GM21447 (cell line): ENCODE measurements at regions not wholly inside any gene's neighbourhood (a gene's known extent, or its start where the extent isn't known, plus 50 kb on each side); places are given as distances from the start of the nearest gene placed in this dataset.
"Not testable (repeated sequence)": the region's sequence is repeated elsewhere in the genome, so short reads cannot be mapped to it uniquely, and the experiment has no call there.

Experiments
- ATAC-seq: cut with Tn5 transposase; IDR thresholded peaks from one replicate; pipeline ENCODE4 v1.9.1; 2021; ENCODE audit not compliant: unreplicated experiment

GRCh38 chr10:23869548-23869947 lies 339.4 kb upstream of the KIAA1217 start:
- ATAC-seq, result no peak

GRCh38 chr10:23869996-23870395 lies 338.9 kb upstream of the KIAA1217 start:
- ATAC-seq, result no peak

GRCh38 chr10:23870651-23871610 lies 338.0 kb upstream of the KIAA1217 start:
- no peak for ATAC-seq

- ATAC-seq, result no peak
These were observed 336.6 kb upstream of the KIAA1217 start for GRCh38 chr10:23872290-23872689.

- no peak for ATAC-seq
These were observed 331.1 kb upstream of the KIAA1217 start for GRCh38 chr10:23877791-23878320.

GRCh38 chr10:23884670-23885069 lies 324.3 kb upstream of the KIAA1217 start:
- no peak for ATAC-seq

- ATAC-seq, result no peak
These were observed 323.1 kb upstream of the KIAA1217 start for GRCh38 chr10:23885853-23886252.

- ATAC-seq, result no peak
These were observed 322.6 kb upstream of the KIAA1217 start for GRCh38 chr10:23886355-23886754.

- no peak for ATAC-seq
These were observed 317.6 kb upstream of the KIAA1217 start for GRCh38 chr10:23891301-23891700.

- no peak for ATAC-seq
These were observed 316.6 kb upstream of the KIAA1217 start for GRCh38 chr10:23892296-23892695.

- ATAC-seq, result no peak
These were observed 311.7 kb upstream of the KIAA1217 start for GRCh38 chr10:23897267-23897666.

- ATAC-seq, result no peak
These were observed 311.1 kb upstream of the KIAA1217 start for GRCh38 chr10:23897861-23898260.

- no peak for ATAC-seq
These were observed 309.8 kb upstream of the KIAA1217 start for GRCh38 chr10:23899166-23899565.

GRCh38 chr10:23910291-23910690 lies 298.6 kb upstream of the KIAA1217 start:
- ATAC-seq, result no peak

- ATAC-seq, result no peak
These were observed 296.0 kb upstream of the KIAA1217 start for GRCh38 chr10:23912884-23913404.

GRCh38 chr10:23914641-23915040 lies 294.3 kb upstream of the KIAA1217 start:
- no peak for ATAC-seq

GRCh38 chr10:23917251-23917840 lies 291.6 kb upstream of the KIAA1217 start:
- ATAC-seq, result no peak

GRCh38 chr10:23918090-23918723 lies 290.7 kb upstream of the KIAA1217 start:
- no peak for ATAC-seq

GRCh38 chr10:23918839-23919238 lies 290.1 kb upstream of the KIAA1217 start:
- no peak for ATAC-seq

GRCh38 chr10:23927576-23928325 lies 281.2 kb upstream of the KIAA1217 start:
- no peak for ATAC-seq

- ATAC-seq, result not testable (repeated sequence)
These were observed 274.9 kb upstream of the KIAA1217 start for GRCh38 chr10:23934023-23934422.
